ENCODE measurements at regions not wholly inside any gene's neighbourhood (a gene's known extent, or its start where the extent isn't known, plus 50 kb on each side); places are given as distances from the start of the nearest gene placed in this dataset.
"Not testable (repeated sequence)": the region's sequence is repeated elsewhere in the genome, so short reads cannot be mapped to it uniquely, and the experiment has no call there.

DNA sequence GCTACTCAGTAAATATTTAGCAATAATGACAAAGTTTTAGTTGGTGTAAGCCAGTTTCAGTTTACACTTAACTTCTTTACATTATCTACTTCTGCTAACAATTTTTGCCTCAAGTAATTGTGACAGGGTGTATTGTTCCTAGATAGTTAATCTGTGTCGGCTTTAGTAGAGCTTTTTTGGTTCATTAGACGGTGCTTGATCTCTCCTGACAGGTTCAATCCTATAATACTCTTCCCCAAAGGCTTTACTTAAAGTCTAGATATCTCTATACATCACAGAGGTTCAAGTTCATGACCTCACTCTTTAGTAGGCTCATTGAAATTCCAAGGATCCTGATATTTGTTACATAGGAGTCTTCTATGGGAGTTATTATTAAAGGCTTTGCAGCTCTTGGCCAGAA lies 365.6 kb upstream of the DPPA4 start:
- no peak for DNase-seq (ENCODE audit: low read depth in 1 of 2, low spot score in 1 of 2)
- TF ChIP-seq SPI1 (IDR thresholded peaks at IDR 0.05; ENCODE audit: borderline replicate concordance, low read depth) (no peak), POLR2AphosphoS5 (IDR thresholded peaks at IDR 0.05; ENCODE audit: low read depth) (no peak), GABPA (IDR thresholded peaks at IDR 0.05; ENCODE audit: low read depth) (no peak)
- TF ChIP-seq, protein P1, sequence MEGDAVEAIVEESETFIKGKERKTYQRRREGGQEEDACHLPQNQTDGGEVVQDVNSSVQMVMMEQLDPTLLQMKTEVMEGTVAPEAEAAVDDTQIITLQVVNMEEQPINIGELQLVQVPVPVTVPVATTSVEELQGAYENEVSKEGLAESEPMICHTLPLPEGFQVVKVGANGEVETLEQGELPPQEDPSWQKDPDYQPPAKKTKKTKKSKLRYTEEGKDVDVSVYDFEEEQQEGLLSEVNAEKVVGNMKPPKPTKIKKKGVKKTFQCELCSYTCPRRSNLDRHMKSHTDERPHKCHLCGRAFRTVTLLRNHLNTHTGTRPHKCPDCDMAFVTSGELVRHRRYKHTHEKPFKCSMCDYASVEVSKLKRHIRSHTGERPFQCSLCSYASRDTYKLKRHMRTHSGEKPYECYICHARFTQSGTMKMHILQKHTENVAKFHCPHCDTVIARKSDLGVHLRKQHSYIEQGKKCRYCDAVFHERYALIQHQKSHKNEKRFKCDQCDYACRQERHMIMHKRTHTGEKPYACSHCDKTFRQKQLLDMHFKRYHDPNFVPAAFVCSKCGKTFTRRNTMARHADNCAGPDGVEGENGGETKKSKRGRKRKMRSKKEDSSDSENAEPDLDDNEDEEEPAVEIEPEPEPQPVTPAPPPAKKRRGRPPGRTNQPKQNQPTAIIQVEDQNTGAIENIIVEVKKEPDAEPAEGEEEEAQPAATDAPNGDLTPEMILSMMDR (IDR thresholded peaks at IDR 0.05; ENCODE audit: insufficient read depth, low read length) = no peak
- TF ChIP-seq, protein P2, sequence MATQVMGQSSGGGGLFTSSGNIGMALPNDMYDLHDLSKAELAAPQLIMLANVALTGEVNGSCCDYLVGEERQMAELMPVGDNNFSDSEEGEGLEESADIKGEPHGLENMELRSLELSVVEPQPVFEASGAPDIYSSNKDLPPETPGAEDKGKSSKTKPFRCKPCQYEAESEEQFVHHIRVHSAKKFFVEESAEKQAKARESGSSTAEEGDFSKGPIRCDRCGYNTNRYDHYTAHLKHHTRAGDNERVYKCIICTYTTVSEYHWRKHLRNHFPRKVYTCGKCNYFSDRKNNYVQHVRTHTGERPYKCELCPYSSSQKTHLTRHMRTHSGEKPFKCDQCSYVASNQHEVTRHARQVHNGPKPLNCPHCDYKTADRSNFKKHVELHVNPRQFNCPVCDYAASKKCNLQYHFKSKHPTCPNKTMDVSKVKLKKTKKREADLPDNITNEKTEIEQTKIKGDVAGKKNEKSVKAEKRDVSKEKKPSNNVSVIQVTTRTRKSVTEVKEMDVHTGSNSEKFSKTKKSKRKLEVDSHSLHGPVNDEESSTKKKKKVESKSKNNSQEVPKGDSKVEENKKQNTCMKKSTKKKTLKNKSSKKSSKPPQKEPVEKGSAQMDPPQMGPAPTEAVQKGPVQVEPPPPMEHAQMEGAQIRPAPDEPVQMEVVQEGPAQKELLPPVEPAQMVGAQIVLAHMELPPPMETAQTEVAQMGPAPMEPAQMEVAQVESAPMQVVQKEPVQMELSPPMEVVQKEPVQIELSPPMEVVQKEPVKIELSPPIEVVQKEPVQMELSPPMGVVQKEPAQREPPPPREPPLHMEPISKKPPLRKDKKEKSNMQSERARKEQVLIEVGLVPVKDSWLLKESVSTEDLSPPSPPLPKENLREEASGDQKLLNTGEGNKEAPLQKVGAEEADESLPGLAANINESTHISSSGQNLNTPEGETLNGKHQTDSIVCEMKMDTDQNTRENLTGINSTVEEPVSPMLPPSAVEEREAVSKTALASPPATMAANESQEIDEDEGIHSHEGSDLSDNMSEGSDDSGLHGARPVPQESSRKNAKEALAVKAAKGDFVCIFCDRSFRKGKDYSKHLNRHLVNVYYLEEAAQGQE (IDR thresholded peaks at IDR 0.05; ENCODE audit: insufficient replicate concordance, low read depth) = no peak
- Histone ChIP-seq H3K4me3 (replicated peaks; ENCODE audit: insufficient read depth, low read length) (no peak overlapping the region), H3K27ac (replicated peaks) (no peak overlapping the region), H3K27me3 (ENCODE audit: insufficient read depth, poor library complexity, severe bottlenecking) (no peaks in the 10 kb centered on the region)

DNA sequence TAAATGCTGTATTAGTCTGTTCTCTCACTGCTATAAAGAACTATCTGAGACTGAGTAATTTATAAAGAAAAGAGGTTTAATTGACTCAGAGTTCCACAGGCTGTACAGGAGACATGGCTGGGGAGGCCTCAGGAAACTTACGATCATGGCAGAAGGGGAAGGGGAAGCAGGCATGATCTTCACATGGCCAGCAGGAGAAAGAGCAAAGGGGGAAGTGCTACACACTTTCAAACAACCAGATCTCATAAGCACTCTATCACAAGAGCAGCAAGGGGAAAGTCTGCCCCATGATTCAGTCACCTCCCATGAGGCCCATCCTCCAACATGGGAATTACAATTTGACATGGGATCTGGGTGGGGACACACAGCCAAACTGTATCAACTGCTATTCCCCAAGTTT lies 367.8 kb upstream of the DPPA4 start:
- H3K27ac ChIP-seq (replicated peaks); H3K4me3 ChIP-seq (replicated peaks; ENCODE audit: insufficient read depth, low read length); H3K27me3 ChIP-seq (ENCODE audit: insufficient read depth, poor library complexity, severe bottlenecking): not testable (repeated sequence)
- peak; percentile 91 for TF ChIP-seq SPI1 (IDR thresholded peaks at IDR 0.05; ENCODE audit: borderline replicate concordance, low read depth)
- peak; percentile 4 to 57 for DNase-seq (ENCODE audit: low read depth in 1 of 2, low spot score in 1 of 2)

DNA sequence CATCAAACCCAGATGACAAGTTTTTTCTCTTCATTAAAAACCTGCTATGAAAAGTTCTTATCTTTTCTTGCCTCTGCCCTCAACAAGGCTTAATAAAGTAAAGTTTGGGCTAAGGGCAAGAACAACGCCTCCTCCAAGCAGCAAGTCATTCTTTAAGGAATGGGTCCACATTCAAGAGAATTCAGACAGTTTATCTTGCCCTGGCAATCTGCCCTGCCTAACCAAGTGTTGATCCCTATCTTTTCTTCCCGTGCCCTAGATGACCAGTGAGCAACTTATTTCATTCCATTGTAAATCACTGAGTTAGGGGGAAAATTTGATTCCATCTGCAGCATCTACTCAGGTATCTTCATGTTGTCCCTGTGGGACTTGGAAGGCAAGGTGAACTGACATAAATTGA lies 370.3 kb upstream of the DPPA4 start:
- TF ChIP-seq, protein P2 (IDR thresholded peaks at IDR 0.05; ENCODE audit: insufficient replicate concordance, low read depth) = no peak
- no peak for TF ChIP-seq SPI1 (IDR thresholded peaks at IDR 0.05; ENCODE audit: borderline replicate concordance, low read depth)
- TF ChIP-seq POLR2AphosphoS5 (IDR thresholded peaks at IDR 0.05; ENCODE audit: low read depth) = no peak
- TF ChIP-seq GABPA (IDR thresholded peaks at IDR 0.05; ENCODE audit: low read depth) = no peak
- TF ChIP-seq, protein P1 (IDR thresholded peaks at IDR 0.05; ENCODE audit: insufficient read depth, low read length) = no peak
- no peaks in the 10 kb centered on the region for H3K27me3 ChIP-seq (ENCODE audit: insufficient read depth, poor library complexity, severe bottlenecking)
- no peak overlapping the region for H3K4me3 ChIP-seq (replicated peaks; ENCODE audit: insufficient read depth, low read length)
- no peak for DNase-seq (ENCODE audit: low read depth in 1 of 2, low spot score in 1 of 2)
- no peak overlapping the region for H3K27ac ChIP-seq (replicated peaks)

DNA sequence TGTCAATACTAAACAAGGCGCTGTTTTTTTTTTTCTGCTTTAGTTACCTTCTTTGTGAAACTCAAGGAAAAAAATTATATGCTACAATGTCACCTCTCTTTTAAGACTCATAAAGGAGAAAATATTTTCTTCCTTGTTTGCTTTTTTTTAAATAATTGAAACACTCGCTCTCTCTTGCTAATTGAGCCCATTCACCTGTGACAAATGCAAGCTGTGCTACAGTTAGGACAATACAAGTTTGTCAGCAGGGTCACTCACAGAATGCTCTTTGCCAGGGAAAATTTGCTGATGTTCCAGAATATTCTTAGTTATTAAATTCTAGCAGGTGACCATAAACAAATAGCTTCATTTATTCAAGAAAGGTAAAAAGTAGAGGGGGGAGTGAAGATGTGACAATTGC lies 375.9 kb upstream of the DPPA4 start:
- H3K27me3 ChIP-seq (ENCODE audit: insufficient read depth, poor library complexity, severe bottlenecking) = peaks cover 3% of the 10 kb centered on the region
- no peak overlapping the region for H3K27ac ChIP-seq (replicated peaks)
- H3K4me3 ChIP-seq (replicated peaks; ENCODE audit: insufficient read depth, low read length) = no peak overlapping the region
- TF ChIP-seq GABPA (IDR thresholded peaks at IDR 0.05; ENCODE audit: low read depth) (no peak), SPI1 (IDR thresholded peaks at IDR 0.05; ENCODE audit: borderline replicate concordance, low read depth) (no peak), POLR2AphosphoS5 (IDR thresholded peaks at IDR 0.05; ENCODE audit: low read depth) (no peak)
- TF ChIP-seq, protein P1 (IDR thresholded peaks at IDR 0.05; ENCODE audit: insufficient read depth, low read length) = no peak
- TF ChIP-seq, protein P2 (IDR thresholded peaks at IDR 0.05; ENCODE audit: insufficient replicate concordance, low read depth) = no peak
- no peak for DNase-seq (ENCODE audit: low read depth in 1 of 2, low spot score in 1 of 2)
